HEK293 (cell line): ENCODE measurements at regions not wholly inside any gene's neighbourhood (a gene's known extent, or its start where the extent isn't known, plus 50 kb on each side); places are given as distances from the start of the nearest gene placed in this dataset.

Source experiments
- CTCF ChIA-PET: fragments of 350-600 bp; formaldehyde crosslinking; extraction: SDS; loops from one replicate; lab custom pipeline; 2021; ENCODE audit warnings: antibody characterized with exemption; lab: Yijun Ruan, JAX
- POLR2A ChIA-PET: fragments of 300-600 bp; formaldehyde crosslinking; extraction: SDS; loops from one replicate; lab custom pipeline; 2020; ENCODE audit warnings: antibody characterized with exemption, inconsistent platforms; lab: Yijun Ruan, JAX
- H3K27ac ChIP-seq: fragments of 200-500 bp; sonication (Bioruptor generic); 2 replicates; pipeline ENCODE4 v1.5.1; 2014; ENCODE audit warnings: low read depth, low read length, control low read depth, inconsistent platforms; ENCODE audit errors: extremely low read depth
- H3K36me3 ChIP-seq, 2 experiments: fragments of 200-500 bp in 1 of 2; sonication (Bioruptor generic) in 1 of 2; 1 replicate in 1 of 2; 2 replicates in 1 of 2; pipeline ENCODE4 v1.5.1; 2014 to 2017; ENCODE audit warnings: inconsistent platforms in 2 of 2, low read length in 2 of 2; ENCODE audit not compliant: control insufficient read depth in 2 of 2, insufficient read depth in 1 of 2
- H3K4me1 ChIP-seq: fragments of 200-500 bp; sonication (Bioruptor generic); 2 replicates; pipeline ENCODE4 v1.5.1; 2014; ENCODE audit warnings: mild to moderate bottlenecking, low read length, inconsistent platforms; ENCODE audit not compliant: control insufficient read depth, insufficient read depth
- H3K4me3 ChIP-seq: 2 replicates; pipeline ENCODE4 v1.5.1; 2011; ENCODE audit warnings: low read depth, mild to moderate bottlenecking, control low read depth, low read length, moderate library complexity
- H3K9me3 ChIP-seq: fragments of 200-500 bp; sonication (Bioruptor generic); 2 replicates; pipeline ENCODE4 v1.5.1; 2014; ENCODE audit warnings: low read depth, low read length, inconsistent platforms; ENCODE audit not compliant: control insufficient read depth, insufficient read depth
- GLI4 ChIP-seq: fragments of 450-650 bp; formaldehyde crosslinking; IDR thresholded peaks from 2 replicates; pipeline ENCODE4 v1.5.1; 2016; ENCODE audit warnings: missing biosample characterization, missing genetic modification characterization
- OVOL3 ChIP-seq: fragments of 450-650 bp; formaldehyde crosslinking; IDR thresholded peaks from 2 replicates; pipeline ENCODE4 v1.5.1; 2016; ENCODE audit warnings: missing biosample characterization, missing genetic modification characterization
- PRDM1 ChIP-seq: fragments of 450-650 bp; formaldehyde crosslinking; IDR thresholded peaks from 2 replicates; pipeline ENCODE4; 2016; ENCODE audit warnings: missing biosample characterization, missing genetic modification characterization
- ZBTB17 ChIP-seq: fragments of 450-650 bp; formaldehyde crosslinking; IDR thresholded peaks from 2 replicates; pipeline ENCODE4 v1.5.1; 2016; ENCODE audit warnings: missing biosample characterization, missing genetic modification characterization
- ZIC2 ChIP-seq: fragments of 450-650 bp; formaldehyde crosslinking; IDR thresholded peaks from 2 replicates; pipeline ENCODE4 v1.5.1; 2016; ENCODE audit warnings: missing biosample characterization, missing genetic modification characterization
- ZNF112 ChIP-seq: fragments of 450-650 bp; formaldehyde crosslinking; IDR thresholded peaks from 2 replicates; pipeline ENCODE4 v1.5.0; 2017; ENCODE audit warnings: missing biosample characterization, missing genetic modification characterization
- ZNF19 ChIP-seq: fragments of 450-650 bp; formaldehyde crosslinking; IDR thresholded peaks from 2 replicates; pipeline ENCODE4; 2016; ENCODE audit warnings: missing biosample characterization, missing genetic modification characterization, low read depth
- ZNF202 ChIP-seq: fragments of 450-650 bp; formaldehyde crosslinking; IDR thresholded peaks from 2 replicates; pipeline ENCODE4 v1.5.1; 2016; ENCODE audit warnings: missing biosample characterization, missing genetic modification characterization, borderline replicate concordance
- ZNF239 ChIP-seq: fragments of 450-650 bp; formaldehyde crosslinking; IDR thresholded peaks from 2 replicates; pipeline ENCODE4 v1.5.1; 2016; ENCODE audit warnings: missing biosample characterization, missing genetic modification characterization
- ZNF274 ChIP-seq, 2 experiments: fragments of 200-500 bp in 1 of 2; fragments of 450-650 bp in 1 of 2; sonication (Bioruptor generic) in 1 of 2; formaldehyde crosslinking in 1 of 2; IDR thresholded peaks; 2 replicates each; pipeline versions ENCODE4 v1.5.1 to v1.6.1; 2014 to 2016; ENCODE audit warnings: borderline replicate concordance in 1 of 2, inconsistent platforms in 1 of 2, low read length in 1 of 2, missing biosample characterization in 1 of 2, missing genetic modification characterization in 1 of 2
- ZNF416 ChIP-seq: fragments of 450-650 bp; formaldehyde crosslinking; IDR thresholded peaks from 2 replicates; pipeline ENCODE4 v1.5.1; 2016; ENCODE audit warnings: missing biosample characterization, missing genetic modification characterization
- ZNF473 ChIP-seq: fragments of 450-650 bp; formaldehyde crosslinking; IDR thresholded peaks from 2 replicates; pipeline ENCODE4 v1.5.1; 2017; ENCODE audit warnings: missing biosample characterization, missing genetic modification characterization
- ZNF521 ChIP-seq: fragments of 450-650 bp; formaldehyde crosslinking; IDR thresholded peaks from 2 replicates; pipeline ENCODE4 v1.5.1; 2017; ENCODE audit warnings: missing biosample characterization, mild to moderate bottlenecking, missing genetic modification characterization
- ZNF776 ChIP-seq: fragments of 450-650 bp; formaldehyde crosslinking; IDR thresholded peaks from 2 replicates; pipeline ENCODE4 v1.5.0; 2017; ENCODE audit warnings: missing biosample characterization, missing genetic modification characterization, borderline replicate concordance
- TF ChIP-seq, protein P1 (sequence below): fragments of 450-650 bp; formaldehyde crosslinking; IDR thresholded peaks from 2 replicates; pipeline ENCODE4 v1.5.1; 2016; ENCODE audit warnings: missing biosample characterization, missing genetic modification characterization
- TF ChIP-seq, protein P2 (sequence below): fragments of 450-650 bp; formaldehyde crosslinking; IDR thresholded peaks from 2 replicates; pipeline ENCODE4 v1.5.1; 2016; ENCODE audit warnings: missing biosample characterization, missing genetic modification characterization
- TF ChIP-seq, protein P3 (sequence below): fragments of 450-650 bp; formaldehyde crosslinking; IDR thresholded peaks from 2 replicates; pipeline ENCODE4 v1.5.1; 2016; ENCODE audit warnings: missing biosample characterization, missing genetic modification characterization
- TF ChIP-seq, protein P4 (sequence below): fragments of 450-650 bp; formaldehyde crosslinking; IDR thresholded peaks from 2 replicates; pipeline ENCODE4 v1.5.1; 2016; ENCODE audit warnings: missing biosample characterization, missing genetic modification characterization

DNA sequence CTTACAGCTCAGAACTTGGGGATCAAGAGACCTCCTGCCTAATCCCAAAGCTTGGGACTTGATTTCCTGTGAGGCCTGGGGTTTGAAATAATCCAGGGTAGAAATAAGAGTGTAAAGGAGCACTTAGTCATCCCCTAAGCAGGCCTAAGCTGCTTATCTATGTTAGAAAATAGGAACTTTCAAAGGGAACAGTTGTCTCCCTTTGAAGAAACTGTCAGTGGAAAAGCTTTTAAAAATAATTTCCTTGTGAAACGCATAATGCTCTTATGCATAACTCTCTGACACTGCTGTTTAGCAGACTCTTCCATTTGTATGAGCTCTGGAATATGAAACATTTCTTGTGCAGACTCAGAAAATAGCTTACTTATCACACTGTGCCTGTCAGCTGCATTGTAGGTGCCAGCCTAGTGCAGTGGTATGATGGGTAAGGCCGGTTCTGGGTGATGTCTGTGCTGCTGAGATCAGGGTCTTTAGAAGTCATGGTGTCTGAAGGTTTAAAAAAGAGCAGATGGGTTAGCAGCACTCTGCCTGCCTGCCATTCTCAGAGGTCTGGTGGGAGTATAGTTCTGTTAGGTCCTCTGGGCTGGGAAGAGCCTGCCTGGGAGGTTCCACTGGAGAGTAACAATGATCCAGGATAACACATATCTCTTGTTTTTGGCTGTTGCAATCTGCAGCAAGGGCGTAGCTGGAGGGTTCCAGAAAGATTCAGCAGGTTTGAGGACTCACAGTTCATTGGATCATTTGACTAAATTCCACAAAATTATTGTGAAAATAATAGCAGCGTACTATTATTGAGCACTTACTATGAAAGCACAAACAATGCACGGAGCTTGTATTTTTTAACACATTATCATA lies 283.2 kb upstream of the MEX3C start:
- Histone ChIP-seq H3K4me3 (no peak overlapping the region), H3K27ac (no peak overlapping the region), H3K4me1 (no peaks in the 10 kb centered on the region), H3K36me3 (no peaks in the 10 kb centered on the region), H3K9me3 (no peaks in the 10 kb centered on the region)
- TF ChIP-seq ZNF19 (tag by site-specific recombination) (no peak), ZNF473 (tag by site-specific recombination) (no peak), ZIC2 (no peak), ZNF202 (tag by site-specific recombination) (no peak), ZNF274 (IDR thresholded peaks at IDR 0.05; ENCODE audit: low read length) (no peak), ZNF274 (tag by site-specific recombination; IDR thresholded peaks at IDR 0.05; ENCODE audit: borderline replicate concordance) (no peak), ZNF416 (tag by site-specific recombination) (no peak), ZNF239 (tag by site-specific recombination) (no peak), ZNF112 (no peak), OVOL3 (tag by site-specific recombination) (no peak), ZNF521 (tag by site-specific recombination) (no peak), PRDM1 (no peak), ZNF776 (no peak), GLI4 (no peak), ZBTB17 (no peak)
- TF ChIP-seq, protein P1, sequence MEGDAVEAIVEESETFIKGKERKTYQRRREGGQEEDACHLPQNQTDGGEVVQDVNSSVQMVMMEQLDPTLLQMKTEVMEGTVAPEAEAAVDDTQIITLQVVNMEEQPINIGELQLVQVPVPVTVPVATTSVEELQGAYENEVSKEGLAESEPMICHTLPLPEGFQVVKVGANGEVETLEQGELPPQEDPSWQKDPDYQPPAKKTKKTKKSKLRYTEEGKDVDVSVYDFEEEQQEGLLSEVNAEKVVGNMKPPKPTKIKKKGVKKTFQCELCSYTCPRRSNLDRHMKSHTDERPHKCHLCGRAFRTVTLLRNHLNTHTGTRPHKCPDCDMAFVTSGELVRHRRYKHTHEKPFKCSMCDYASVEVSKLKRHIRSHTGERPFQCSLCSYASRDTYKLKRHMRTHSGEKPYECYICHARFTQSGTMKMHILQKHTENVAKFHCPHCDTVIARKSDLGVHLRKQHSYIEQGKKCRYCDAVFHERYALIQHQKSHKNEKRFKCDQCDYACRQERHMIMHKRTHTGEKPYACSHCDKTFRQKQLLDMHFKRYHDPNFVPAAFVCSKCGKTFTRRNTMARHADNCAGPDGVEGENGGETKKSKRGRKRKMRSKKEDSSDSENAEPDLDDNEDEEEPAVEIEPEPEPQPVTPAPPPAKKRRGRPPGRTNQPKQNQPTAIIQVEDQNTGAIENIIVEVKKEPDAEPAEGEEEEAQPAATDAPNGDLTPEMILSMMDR (tag by site-specific recombination), result no peak
- TF ChIP-seq, protein P2, sequence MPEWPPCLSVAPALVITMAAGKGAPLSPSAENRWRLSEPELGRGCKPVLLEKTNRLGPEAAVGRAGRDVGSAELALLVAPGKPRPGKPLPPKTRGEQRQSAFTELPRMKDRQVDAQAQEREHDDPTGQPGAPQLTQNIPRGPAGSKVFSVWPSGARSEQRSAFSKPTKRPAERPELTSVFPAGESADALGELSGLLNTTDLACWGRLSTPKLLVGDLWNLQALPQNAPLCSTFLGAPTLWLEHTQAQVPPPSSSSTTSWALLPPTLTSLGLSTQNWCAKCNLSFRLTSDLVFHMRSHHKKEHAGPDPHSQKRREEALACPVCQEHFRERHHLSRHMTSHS (tag by site-specific recombination), result no peak
- TF ChIP-seq, protein P3, sequence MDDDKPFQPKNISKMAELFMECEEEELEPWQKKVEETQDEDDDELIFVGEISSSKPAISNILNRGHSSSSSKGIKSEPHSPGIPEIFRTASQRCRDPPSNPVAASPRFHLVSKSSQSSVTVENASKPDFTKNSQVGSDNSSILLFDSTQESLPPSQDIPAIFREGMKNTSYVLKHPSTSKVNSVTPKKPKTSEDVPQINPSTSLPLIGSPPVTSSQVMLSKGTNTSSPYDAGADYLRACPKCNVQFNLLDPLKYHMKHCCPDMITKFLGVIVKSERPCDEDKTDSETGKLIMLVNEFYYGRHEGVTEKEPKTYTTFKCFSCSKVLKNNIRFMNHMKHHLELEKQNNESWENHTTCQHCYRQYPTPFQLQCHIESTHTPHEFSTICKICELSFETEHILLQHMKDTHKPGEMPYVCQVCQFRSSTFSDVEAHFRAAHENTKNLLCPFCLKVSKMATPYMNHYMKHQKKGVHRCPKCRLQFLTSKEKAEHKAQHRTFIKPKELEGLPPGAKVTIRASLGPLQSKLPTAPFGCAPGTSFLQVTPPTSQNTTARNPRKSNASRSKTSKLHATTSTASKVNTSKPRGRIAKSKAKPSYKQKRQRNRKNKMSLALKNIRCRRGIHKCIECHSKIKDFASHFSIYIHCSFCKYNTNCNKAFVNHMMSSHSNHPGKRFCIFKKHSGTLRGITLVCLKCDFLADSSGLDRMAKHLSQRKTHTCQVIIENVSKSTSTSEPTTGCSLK, result no peak
- TF ChIP-seq, protein P4, sequence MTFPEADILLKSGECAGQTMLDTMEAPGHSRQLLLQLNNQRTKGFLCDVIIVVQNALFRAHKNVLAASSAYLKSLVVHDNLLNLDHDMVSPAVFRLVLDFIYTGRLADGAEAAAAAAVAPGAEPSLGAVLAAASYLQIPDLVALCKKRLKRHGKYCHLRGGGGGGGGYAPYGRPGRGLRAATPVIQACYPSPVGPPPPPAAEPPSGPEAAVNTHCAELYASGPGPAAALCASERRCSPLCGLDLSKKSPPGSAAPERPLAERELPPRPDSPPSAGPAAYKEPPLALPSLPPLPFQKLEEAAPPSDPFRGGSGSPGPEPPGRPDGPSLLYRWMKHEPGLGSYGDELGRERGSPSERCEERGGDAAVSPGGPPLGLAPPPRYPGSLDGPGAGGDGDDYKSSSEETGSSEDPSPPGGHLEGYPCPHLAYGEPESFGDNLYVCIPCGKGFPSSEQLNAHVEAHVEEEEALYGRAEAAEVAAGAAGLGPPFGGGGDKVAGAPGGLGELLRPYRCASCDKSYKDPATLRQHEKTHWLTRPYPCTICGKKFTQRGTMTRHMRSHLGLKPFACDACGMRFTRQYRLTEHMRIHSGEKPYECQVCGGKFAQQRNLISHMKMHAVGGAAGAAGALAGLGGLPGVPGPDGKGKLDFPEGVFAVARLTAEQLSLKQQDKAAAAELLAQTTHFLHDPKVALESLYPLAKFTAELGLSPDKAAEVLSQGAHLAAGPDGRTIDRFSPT, result no peak
- ChIA-PET CTCF (interaction anchor here (0.6 kb wide), 2 partner anchors 73 to 615 kb away, joined by 3 read pairs; no protein-coding TSS in a partner anchor), POLR2A (no interaction called here)
